ENCODE measurements at regions not wholly inside any gene's neighbourhood (a gene's known extent, or its start where the extent isn't known, plus 50 kb on each side); places are given as distances from the start of the nearest gene placed in this dataset.

DNA sequence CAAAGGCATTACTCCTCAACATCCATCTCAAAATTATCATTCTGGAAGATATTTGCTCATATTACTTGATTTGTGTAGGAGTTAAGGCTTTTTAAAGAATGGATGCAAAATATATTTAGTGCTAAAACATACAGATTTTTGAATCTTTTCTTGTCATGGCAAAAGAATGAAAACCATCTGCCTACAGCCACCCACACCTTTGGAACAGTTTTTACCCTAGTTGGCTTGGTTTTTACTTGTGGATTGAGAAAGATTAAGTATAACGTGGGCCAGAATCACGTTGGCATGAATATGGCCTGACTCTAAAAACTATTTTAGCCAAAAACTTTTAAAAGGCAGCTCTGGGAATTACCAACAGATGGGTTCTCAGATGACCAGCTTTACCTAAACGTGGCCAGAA lies 128.2 kb downstream of the SPAG6 start:
- Histone ChIP-seq H3K27me3 (ENCODE audit: low read length) (no peaks in the 10 kb centered on the region), H3K27ac (ENCODE audit: low read length) (no peak overlapping the region), H3K36me3 (ENCODE audit: low read depth, low read length) (no peaks in the 10 kb centered on the region), H3K9me3 (ENCODE audit: low read length) (no peaks in the 10 kb centered on the region), H2AFZ (ENCODE audit: low read length) (no peak overlapping the region), H3K4me2 (ENCODE audit: low read length) (no peak overlapping the region), H3K9ac (ENCODE audit: low read length) (no peak overlapping the region), H3K79me2 (ENCODE audit: low read length) (no peaks in the 10 kb centered on the region), H3K4me3 (ENCODE audit: low read length) (no peak overlapping the region), H3K4me1 (ENCODE audit: insufficient read depth, low read length) (no peaks in the 10 kb centered on the region), H4K20me1 (ENCODE audit: low read length) (no peaks in the 10 kb centered on the region), H3F3A (ENCODE audit: low read length, unreplicated experiment) (no peaks in the 10 kb centered on the region), H3K9me2 (replicated peaks; ENCODE audit: low read length) (no peaks in the 10 kb centered on the region)
- CTCF ChIA-PET = no interaction called here
- DNase-seq (no peak), ATAC-seq (no peak)
- POLR2A ChIA-PET (ENCODE audit: unreplicated experiment) = no interaction called here
- intact Hi-C loops (cut with micrococcal nuclease) = no loop called here
- TF ChIP-seq, protein P1, sequence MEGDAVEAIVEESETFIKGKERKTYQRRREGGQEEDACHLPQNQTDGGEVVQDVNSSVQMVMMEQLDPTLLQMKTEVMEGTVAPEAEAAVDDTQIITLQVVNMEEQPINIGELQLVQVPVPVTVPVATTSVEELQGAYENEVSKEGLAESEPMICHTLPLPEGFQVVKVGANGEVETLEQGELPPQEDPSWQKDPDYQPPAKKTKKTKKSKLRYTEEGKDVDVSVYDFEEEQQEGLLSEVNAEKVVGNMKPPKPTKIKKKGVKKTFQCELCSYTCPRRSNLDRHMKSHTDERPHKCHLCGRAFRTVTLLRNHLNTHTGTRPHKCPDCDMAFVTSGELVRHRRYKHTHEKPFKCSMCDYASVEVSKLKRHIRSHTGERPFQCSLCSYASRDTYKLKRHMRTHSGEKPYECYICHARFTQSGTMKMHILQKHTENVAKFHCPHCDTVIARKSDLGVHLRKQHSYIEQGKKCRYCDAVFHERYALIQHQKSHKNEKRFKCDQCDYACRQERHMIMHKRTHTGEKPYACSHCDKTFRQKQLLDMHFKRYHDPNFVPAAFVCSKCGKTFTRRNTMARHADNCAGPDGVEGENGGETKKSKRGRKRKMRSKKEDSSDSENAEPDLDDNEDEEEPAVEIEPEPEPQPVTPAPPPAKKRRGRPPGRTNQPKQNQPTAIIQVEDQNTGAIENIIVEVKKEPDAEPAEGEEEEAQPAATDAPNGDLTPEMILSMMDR (conservative IDR thresholded peaks at IDR 0.05; ENCODE audit: low read depth, low read length) = no peak
- TF ChIP-seq EZH2phosphoT487 (IDR thresholded peaks at IDR 0.05; ENCODE audit: borderline replicate concordance, low read length) (no peak), EZH2 (IDR thresholded peaks at IDR 0.05; ENCODE audit: low read length, unreplicated experiment) (no peak)
- BruUV-seq (replicated peaks) = no TSS peak

- ChIA-PET POLR2A (ENCODE audit: unreplicated experiment) (no interaction called here), CTCF (no interaction called here)
- Histone ChIP-seq H3K79me2 (ENCODE audit: low read length) (no peaks in the 10 kb centered on the region), H3F3A (ENCODE audit: low read length, unreplicated experiment) (no peaks in the 10 kb centered on the region), H3K9me2 (replicated peaks; ENCODE audit: low read length) (no peaks in the 10 kb centered on the region), H4K20me1 (ENCODE audit: low read length) (no peaks in the 10 kb centered on the region), H3K9ac (ENCODE audit: low read length) (no peak overlapping the region), H2AFZ (ENCODE audit: low read length) (no peak overlapping the region), H3K4me2 (ENCODE audit: low read length) (no peak overlapping the region), H3K4me3 (ENCODE audit: low read length) (no peak overlapping the region), H3K36me3 (ENCODE audit: low read depth, low read length) (no peaks in the 10 kb centered on the region), H3K4me1 (ENCODE audit: insufficient read depth, low read length) (no peaks in the 10 kb centered on the region), H3K9me3 (ENCODE audit: low read length) (no peaks in the 10 kb centered on the region), H3K27ac (ENCODE audit: low read length) (no peak overlapping the region), H3K27me3 (ENCODE audit: low read length) (no peaks in the 10 kb centered on the region)
- DNase-seq (no peak), ATAC-seq (no peak)
- intact Hi-C loops (cut with micrococcal nuclease) = no loop called here
- BruUV-seq (replicated peaks) = no TSS peak
- TF ChIP-seq EZH2phosphoT487 (IDR thresholded peaks at IDR 0.05; ENCODE audit: borderline replicate concordance, low read length) = no peak
- TF ChIP-seq, protein P1 (conservative IDR thresholded peaks at IDR 0.05; ENCODE audit: low read depth, low read length) = no peak
These were observed 130.6 kb downstream of the SPAG6 start for GRCh38 chr10:22475651-22476600.

DNA sequence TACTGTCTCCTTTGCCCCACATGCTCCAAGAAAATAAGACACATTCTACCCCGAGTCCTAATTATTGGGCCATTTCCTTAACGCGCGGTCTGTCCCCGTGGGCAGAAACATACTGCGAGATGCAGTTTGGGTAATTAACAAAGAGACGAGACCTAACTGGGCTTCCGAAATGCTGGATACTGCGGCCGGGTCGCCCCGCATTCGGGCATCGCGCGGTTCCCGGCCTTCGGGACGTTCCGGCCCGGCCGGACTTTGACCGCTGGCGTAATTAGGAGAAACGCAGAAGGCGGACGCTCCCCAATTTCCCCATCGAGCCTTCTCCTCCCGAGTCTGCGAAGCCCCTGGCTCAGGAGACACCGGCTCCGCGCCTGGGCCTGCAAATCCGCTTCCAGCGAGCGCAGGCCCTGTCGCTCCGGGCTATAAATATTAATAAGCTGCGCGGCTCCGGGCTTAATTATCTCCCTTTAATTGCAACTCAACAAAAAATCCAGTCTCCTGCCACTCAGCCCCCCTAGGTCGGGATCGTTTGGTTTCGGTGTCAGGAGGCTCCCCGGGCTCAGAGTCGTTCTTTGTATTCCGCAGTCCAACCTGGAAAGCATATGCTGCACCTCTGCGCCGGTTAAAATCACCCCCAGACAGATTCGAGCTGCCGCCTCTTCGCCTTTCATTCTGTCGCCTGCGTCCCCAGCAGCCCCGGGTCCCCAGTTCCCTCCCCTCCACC lies 131.5 kb downstream of the SPAG6 start:
- H3K9ac ChIP-seq (ENCODE audit: low read length) = no peak overlapping the region
- CTCF ChIA-PET = no interaction called here
- no peak overlapping the region for H2AFZ ChIP-seq (ENCODE audit: low read length)
- no peak overlapping the region for H3K4me3 ChIP-seq (ENCODE audit: low read length)
- H3K4me1 ChIP-seq (ENCODE audit: insufficient read depth, low read length) = 0 out of 2 replicates have a peak, but pooled peaks cover 2% of the 10 kb centered on the region
- POLR2A ChIA-PET (ENCODE audit: unreplicated experiment) = no interaction called here
- H3K4me2 ChIP-seq (ENCODE audit: low read length) = no peak overlapping the region
- H3K27ac ChIP-seq (ENCODE audit: low read length) = no peak overlapping the region
- H3K9me2 ChIP-seq (replicated peaks; ENCODE audit: low read length) = no peaks in the 10 kb centered on the region
- H3K9me3 ChIP-seq (ENCODE audit: low read length) = no peaks in the 10 kb centered on the region
- TF ChIP-seq EZH2phosphoT487 (IDR thresholded peaks at IDR 0.05; ENCODE audit: borderline replicate concordance, low read length) = no peak
- TF ChIP-seq, protein P1 (conservative IDR thresholded peaks at IDR 0.05; ENCODE audit: low read depth, low read length) = no peak
- TF ChIP-seq EZH2 (IDR thresholded peaks at IDR 0.05; ENCODE audit: low read length, unreplicated experiment) = no peak
- no peaks in the 10 kb centered on the region for H3K27me3 ChIP-seq (ENCODE audit: low read length)
- intact Hi-C loops (cut with micrococcal nuclease) = no loop called here
- no peaks in the 10 kb centered on the region for H3F3A ChIP-seq (ENCODE audit: low read length, unreplicated experiment)
- DNase-seq = no peak
- no TSS peak for BruUV-seq (replicated peaks)
- H4K20me1 ChIP-seq (ENCODE audit: low read length) = no peaks in the 10 kb centered on the region
- ATAC-seq = no peak
- H3K79me2 ChIP-seq (ENCODE audit: low read length) = no peaks in the 10 kb centered on the region
- no peaks in the 10 kb centered on the region for H3K36me3 ChIP-seq (ENCODE audit: low read depth, low read length)

All from PC-3 (cell line).